Effector CD8-positive, alpha-beta T cell (primary cell): ENCODE measurements at regions not wholly inside any gene's neighbourhood (a gene's known extent, or its start where the extent isn't known, plus 50 kb on each side); places are given as distances from the start of the nearest gene placed in this dataset.

Experiments used
- DNase-seq: peaks from one replicate; lab custom pipeline; 2025; lab: John Stamatoyannopoulos, UW

- no peak for DNase-seq
These were observed 113.9 kb downstream of the C5orf15 start for GRCh38 chr5:133854554-133854953.

GRCh38 chr5:133853646-133854365, 114.6 kb downstream of the C5orf15 start:
- DNase-seq, result no peak

DNA sequence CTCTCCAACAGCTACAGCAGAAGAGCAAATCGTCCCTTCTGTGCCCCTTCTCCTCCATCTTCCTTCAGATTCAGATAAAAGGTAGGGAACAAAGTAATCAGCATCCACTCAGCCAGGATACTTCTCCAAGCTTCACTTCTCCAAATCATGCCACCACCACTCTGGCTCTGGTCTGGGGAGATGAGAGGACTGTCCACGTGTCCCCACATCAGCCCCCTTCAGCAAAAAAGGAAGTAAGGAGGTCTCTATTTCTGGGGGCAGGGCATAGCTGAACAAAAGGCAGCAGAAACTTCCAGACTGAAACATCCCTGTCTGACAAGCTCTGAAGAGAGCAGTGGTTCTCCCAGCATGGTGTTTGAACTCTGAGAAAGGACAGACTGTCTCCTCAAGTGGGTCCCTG, 116.9 kb downstream of the C5orf15 start:
- no peak for DNase-seq

GRCh38 chr5:133850811-133851210, 117.6 kb downstream of the C5orf15 start:
- no peak for DNase-seq

GRCh38 chr5:133849116-133849515, 119.3 kb downstream of the C5orf15 start:
- no peak for DNase-seq

- DNase-seq, result no peak
These were observed 120.0 kb downstream of the C5orf15 start for GRCh38 chr5:133848341-133848811.

DNA sequence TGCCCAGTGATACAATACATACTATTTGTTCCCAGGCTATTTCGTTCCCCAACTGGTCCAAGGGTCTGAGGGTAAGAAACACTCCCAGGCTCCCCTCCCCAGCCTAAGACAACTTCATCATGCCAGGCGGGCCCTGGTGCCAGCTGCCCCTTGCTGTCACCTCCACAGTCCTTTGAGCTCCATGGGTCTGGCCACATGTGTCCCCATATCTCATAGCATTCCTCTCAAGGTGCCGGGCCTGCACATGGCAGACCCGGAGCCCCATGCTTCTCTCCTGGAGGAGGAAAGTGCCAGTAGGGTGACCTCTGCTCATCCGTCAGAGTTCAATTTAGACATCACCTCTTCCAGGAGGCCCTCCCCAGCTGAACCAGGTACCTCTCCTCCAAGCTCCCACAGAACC, 120.5 kb downstream of the C5orf15 start:
- no peak for DNase-seq

- no peak for DNase-seq
These were observed 121.1 kb downstream of the C5orf15 start for GRCh38 chr5:133847301-133847700.

GRCh38 chr5:133846478-133847226, 121.8 kb downstream of the C5orf15 start:
- no peak for DNase-seq

- DNase-seq, result no peak
These were observed 123.2 kb downstream of the C5orf15 start for GRCh38 chr5:133845271-133845670.

DNA sequence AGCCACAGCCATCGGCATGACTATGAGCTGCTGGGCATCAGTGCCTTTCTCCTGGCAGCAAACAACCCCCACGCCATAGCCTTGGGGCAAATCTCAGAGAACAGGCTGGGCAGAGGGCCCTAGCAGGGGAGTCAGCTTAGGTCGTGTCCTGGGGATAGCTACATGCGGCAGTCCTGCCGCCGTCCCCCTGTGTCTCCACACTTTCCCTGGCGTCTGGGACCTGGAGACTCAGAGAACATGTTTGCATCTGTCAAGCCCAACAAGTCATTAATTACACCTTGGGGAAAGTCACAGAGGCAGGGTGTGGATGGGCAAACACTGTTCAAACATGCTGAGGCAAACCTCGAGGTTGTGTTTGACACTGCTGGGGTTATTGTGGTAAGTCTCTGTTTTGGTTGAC, 123.6 kb downstream of the C5orf15 start:
- DNase-seq, result no peak

- DNase-seq, result no peak
These were observed 124.5 kb downstream of the C5orf15 start for GRCh38 chr5:133843911-133844310.

DNA sequence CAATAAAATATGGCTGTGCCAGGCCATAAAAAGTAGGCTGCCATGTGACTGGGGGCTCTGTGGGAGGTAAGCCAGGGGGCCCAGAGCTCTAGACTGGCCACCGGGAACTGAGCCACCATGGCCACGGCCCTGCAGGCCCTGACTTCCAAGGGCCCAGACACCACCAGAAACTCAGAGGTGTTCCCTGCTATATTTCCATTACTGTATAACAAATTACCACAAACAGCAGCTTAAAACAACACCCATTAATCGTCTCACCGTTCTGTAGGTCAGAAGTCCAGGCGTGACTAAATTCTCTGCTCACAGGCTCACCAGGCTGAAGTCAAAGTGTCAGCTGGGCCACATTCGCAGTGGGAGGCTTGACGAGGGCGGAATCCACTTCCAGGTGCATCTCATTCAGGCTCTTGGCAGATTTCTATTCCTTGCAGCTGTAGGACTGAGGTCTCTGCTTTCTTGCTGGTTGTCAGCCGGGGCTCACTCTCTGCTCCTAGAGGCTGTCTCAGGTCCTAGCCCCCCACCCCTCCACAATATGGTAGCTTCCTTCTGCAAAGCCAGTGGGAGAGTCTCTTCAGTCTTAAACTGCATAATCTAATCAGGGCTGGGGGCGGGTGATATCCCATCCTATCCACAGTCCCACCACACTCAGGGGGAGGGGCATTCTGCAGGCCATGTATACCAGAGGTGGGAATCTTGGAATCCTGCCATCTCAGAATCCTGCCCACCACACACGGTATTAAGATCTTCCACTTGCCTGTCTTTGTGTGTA, 125.4 kb downstream of the C5orf15 start:
- no peak for DNase-seq

GRCh38 chr5:133841831-133842750, 126.3 kb downstream of the C5orf15 start:
- DNase-seq, result no peak

- DNase-seq, result no peak
These were observed 128.3 kb downstream of the C5orf15 start for GRCh38 chr5:133840168-133840567.

- DNase-seq, result no peak
These were observed 128.7 kb downstream of the C5orf15 start for GRCh38 chr5:133839721-133840120.

GRCh38 chr5:133839090-133839489, 129.3 kb downstream of the C5orf15 start:
- DNase-seq, result no peak

- no peak for DNase-seq
These were observed 130.1 kb downstream of the C5orf15 start for GRCh38 chr5:133838286-133838685.

DNA sequence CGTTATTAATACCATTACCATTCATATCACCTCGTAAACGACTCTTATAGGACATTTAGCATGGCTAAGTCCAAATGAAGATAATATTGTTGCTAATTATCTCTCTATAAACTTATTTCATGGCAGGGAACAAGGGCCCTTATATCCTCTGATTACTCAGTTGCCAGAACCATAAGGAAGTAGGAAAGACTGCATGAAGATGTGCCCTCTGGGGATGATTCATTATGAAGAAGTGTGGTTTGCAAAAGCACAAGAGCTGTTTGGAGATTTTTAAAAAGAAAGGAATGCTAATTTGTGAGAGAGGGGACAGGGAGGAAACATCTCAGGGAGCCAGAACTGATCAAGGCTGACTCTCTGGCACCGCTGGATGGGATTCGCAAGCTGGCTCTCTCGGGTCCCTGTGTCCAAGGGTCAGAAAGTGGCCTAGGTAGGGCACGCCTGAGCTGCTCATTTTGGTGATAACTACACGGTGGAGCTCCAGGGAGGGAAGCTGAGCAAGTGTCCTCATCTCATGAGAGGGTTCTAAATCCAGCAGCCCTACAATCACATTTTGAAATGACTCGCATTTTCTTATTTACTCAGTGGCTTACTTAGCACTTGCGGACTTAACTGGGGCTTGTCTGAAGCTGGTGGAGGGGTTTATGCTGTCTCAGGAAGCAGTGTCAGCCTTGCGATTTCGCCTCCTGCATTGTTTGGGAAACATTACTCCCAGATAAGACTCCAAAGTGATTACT, 136.8 kb downstream of the C5orf15 start:
- DNase-seq, result no peak

DNA sequence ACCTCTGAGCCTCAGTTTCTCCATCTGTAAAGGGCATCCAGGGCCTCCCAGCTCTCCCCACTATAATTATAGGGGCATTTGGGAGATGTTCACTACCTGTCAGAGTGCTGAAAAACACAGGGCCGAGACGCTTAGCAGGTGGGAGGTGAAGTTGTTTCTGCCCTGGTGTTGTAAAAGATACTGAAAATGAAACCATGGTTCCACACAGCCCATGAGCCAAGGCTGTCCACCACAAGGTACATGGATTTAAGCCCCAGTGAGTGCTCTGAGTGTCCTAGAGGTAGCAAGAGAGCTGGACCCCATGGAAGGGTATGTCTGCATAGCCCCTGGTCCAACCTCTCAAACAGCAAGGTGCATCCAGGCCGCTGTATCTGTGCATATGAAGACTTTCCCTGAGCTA, 137.5 kb downstream of the C5orf15 start:
- no peak for DNase-seq

DNA sequence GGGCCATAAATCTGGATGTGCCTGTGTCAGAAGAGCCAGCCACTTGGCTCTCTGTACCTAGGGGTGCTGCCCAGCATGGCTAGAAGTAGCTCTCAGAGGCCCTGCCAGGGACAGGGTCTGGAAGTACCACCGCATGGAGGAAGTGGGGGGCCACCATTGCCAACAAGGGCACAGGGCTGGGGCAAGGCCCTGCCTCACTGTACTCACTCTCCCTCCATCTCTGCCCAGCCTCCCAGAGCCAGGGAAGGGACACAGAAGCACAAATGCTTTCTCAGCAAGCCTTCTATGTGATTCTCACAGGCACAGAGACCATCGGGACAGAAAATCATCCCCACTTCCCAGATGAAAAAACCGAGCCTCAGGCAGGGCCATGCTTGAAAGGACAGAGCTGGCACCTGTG, 138.1 kb downstream of the C5orf15 start:
- DNase-seq, result no peak
